HG03066 (cell line): ENCODE measurements at regions not wholly inside any gene's neighbourhood (a gene's known extent, or its start where the extent isn't known, plus 50 kb on each side); places are given as distances from the start of the nearest gene placed in this dataset.
A peak's percentile ranks its signal among the peaks of the same experiment; 100 is the strongest.
"Not testable (repeated sequence)": the region's sequence is repeated elsewhere in the genome, so short reads cannot be mapped to it uniquely, and the experiment has no call there.

Experiments used
- ATAC-seq: cut with Tn5 transposase; IDR thresholded peaks from one replicate; pipeline ENCODE4 v1.9.1; 2021; ENCODE audit warnings: low read depth; ENCODE audit not compliant: unreplicated experiment

DNA sequence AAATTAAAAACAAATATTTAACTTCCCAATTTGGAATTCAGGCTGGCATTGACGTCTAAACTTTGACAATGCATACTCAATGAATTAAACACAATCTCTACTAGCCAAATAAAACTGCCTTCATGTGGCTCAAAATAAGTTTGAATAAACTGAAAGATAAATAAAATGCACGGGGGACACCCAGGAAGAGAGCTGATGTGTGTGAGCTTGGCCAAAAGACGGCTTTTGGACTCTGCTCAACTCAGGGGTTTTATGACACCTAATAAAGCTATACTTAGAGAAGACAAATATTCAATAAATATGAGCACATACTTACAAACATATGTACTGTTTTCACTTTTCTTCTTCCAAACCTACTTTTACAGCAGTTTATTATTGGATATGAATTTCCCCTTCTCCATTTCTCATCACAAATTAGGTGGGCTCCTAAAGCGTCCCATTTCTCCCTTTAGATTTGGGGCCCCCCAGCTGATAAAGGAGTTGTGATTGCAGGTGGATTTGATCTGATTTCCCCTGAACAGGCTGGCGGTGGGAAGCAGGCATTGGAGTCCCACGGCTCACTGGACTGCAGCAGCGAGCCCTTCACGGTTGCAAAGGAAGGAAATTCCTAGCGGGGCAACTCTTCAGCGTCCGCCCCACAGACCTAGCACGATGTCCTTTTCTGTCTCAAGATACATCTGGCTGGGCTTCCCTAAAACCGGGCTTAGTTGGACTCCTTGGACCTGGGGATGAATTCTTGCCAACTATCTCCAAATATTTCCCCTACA is 79.6 kb downstream of the INSIG1 start:
- ATAC-seq = no peak

DNA sequence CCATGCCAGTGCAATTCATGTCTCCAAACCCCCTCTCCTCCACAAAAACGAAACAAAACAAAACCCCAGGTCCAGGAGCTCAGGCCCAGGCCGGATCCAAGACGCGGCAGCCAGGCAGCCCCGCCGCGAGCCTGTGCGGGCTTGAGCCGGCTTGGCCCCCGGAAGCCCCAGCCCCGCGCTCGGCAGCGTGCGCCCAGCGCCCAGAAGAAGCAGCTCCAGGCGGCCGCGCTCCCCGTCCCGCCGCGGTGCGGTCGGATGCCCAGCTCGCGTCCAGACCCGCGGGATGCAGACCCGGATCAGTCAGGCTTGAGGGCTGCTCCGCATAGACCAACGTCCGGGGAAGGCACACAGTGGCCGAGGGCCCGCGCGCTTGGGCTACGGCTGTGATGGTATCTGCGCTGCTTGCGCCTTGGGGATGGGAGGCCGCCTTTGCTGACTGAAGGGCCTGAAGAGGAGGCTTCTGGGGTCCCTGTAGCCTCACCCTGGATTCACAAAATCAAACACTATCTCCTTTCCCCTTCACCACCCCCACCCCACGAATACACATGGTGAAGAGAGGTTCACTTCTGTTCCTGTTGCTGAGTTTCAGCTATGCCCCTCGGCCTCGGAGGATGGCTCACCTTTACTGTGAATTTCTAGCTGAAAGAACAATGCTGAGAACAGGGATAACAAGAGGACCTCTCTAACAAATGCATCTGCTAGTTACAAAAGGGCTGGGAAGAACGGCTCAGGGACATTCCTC is 79.9 kb upstream of the EN2 start:
- no peak for ATAC-seq

- no peak for ATAC-seq
These were observed 79.4 kb upstream of the EN2 start for GRCh38 chr7:155378580-155378934.

DNA sequence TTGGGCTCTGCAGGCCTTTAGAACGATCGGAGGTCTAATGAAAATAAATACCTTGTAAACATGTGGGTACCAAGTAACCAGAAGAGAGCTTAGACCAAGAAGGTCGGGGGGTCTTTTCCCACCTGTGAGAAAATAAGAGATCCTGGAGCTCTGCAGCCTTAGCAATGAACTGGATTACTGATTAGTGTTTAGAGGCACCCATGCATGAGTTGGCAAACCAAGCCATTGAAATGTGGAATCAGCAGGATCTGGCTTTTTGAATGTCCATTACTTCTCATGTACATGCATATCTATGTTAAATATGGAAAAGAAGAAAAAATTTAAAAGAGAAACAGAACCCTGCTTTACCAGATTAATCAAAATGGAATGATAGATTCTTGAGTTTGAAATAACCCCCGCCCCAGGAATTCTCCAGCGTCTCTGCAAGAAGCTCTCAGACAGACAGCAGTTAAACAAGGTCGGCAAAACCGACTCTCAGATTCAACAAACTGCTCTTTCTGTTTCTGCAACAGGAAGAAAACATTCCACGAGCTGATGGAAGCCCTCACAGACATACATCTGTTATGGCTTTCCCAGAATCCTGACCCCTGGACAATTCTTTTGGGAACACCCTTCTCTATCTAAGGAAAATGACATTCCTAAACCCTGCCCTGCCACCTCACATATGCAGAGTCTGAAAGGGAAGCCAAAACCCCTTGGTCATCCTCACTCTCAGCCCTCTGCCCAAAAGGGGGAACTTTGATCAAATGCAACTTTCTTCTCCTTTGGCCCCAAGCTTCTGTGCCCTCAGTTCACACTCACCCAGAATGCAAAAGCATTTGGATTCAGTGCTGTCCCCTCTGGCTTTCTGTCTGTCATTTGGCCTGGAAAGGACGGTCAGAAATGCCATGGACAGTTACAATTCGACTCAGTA is 78.7 kb upstream of the EN2 start:
- no peak for ATAC-seq

- peak; percentile 69 for ATAC-seq
These were observed 77.6 kb upstream of the EN2 start for GRCh38 chr7:155380221-155380861.

- no peak for ATAC-seq
These were observed 76.7 kb upstream of the EN2 start for GRCh38 chr7:155380976-155381851.

DNA sequence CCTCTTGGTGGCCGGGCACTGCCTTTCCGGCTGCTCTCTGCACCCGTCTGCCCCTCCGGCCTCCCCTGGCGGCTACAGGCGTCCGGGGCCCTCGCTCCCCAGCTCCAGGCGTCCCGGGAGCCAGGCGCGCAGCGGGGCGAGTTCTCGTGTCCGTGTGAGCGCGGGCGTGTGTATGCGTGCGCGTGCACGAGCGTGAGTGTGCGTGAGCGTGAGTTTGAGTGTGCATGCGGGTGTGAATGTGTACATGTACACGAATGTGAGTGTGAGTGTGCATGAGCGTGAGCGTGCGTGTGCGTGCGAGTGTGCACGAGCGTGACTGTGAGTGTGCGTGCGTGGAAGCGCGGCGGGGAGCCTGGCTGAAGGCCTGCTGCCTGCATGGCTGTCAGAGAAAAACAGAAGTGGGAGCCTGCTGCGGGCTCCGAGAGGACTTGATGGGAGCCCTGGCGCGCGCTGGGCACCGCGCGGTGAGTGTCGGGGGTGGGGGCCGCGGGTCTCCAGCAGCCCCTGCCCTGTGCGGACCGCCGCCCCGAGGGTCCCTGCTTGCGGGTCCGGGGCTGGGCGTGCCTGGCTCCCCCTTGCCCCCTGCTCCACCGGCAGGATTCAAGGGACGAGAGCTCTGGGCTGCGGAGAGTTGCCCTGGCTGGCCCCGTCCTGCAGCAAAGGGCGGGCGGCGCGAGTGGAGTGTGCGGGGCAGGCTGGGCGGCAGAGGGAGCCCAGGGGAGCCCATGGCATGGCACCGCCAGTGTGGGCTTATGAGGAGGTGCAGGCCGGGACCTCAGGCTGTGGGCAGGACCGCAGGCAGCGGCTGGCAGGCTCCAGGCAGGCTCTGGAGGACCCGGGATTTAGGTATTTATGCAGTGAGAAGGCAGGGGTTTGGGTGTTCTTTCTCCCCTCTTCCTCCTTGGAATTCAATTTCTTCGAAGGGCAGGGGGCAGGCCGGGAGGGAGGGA is 75.8 kb upstream of the EN2 start:
- ATAC-seq = no peak

GRCh38 chr7:155382802-155383171 is 75.1 kb upstream of the EN2 start:
- ATAC-seq = no peak

DNA sequence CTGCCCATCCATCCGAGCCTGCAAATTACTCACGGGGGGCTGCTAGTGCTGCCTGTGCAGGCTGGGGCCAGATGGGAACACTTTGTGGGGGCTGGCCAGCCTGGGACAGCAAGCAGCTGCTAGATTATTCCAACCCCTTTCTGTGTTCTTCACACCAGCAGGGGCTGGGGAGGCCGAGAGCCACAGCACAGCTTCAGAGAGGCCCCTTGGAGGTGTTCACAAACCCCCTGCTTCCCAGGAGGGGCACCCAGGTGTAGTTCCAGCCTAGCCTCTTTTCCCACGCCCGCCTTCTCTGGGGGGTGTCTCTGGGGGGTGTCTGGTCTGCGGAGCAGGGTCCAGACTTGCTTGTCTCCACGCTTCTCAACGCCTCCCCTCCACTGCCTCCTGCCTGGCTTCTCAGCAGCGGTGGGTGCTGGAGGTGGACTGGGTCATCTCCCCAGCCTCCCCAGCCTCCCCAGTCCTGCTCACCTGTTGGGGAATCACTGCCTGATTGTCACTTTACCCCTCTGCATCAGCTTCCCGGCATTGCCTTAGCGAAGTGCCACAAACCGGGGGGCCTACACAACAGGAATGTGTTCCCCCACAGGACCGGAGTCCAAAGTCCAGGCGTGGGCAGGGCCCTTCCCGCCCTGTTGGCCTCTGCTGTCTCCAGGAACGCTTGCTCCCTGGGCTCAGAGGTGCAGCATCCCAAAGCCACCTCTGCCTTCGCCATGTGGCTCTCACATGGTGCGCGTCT is 74.0 kb upstream of the EN2 start:
- ATAC-seq = no peak

GRCh38 chr7:155384751-155385150 is 73.2 kb upstream of the EN2 start:
- ATAC-seq = no peak

GRCh38 chr7:155385182-155385581 is 72.7 kb upstream of the EN2 start:
- not testable (repeated sequence) for ATAC-seq

DNA sequence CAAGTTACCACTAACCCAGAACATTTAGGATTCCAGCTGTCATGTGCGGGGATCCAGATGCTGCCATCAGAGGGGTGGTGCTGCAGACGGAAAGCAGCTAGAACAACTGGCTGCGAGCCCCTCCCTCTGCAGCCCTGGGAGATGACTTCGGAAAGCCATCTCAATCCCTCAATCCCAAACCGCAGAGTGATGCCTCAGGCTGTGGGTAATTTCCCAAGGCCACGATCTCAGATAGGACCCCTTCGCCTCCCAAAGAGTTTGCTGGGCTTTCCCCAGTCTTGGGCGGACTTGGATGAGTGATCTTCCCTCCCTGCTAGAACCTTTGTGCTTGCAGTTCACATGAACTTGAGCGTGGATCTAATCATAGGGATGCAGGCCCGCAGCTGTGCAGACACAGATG is 71.3 kb upstream of the EN2 start:
- no peak for ATAC-seq

DNA sequence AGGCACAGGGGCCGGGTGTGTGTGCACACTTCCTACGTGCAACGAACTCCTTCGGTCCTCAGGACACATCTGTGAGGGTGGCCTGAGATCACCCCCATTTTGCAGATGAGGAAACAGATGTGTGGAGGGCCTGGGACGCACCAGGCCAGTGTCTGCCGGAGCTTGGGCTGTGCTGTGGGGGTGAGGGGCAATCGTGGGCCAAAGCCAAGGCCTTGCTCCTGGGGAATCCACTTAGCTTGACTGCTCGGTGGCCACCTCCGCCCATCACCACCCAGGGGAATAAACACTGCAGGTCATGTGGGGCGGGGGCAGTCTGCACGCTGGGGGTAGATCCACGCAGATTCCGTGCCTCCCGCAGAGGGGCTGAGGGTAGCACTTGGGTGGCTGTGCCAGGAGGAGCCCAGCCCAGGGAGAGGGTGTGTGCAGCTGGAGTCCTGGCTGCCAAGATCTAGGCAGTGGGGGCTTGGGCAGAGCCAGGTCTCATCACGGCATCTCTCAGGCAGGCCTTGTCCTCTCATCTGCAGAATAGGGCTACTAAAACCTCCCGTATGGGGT is 70.8 kb upstream of the EN2 start:
- no peak for ATAC-seq

GRCh38 chr7:155388561-155388960 is 69.4 kb upstream of the EN2 start:
- no peak for ATAC-seq

- no peak for ATAC-seq
These were observed 66.5 kb upstream of the EN2 start for GRCh38 chr7:155391414-155391813.

DNA sequence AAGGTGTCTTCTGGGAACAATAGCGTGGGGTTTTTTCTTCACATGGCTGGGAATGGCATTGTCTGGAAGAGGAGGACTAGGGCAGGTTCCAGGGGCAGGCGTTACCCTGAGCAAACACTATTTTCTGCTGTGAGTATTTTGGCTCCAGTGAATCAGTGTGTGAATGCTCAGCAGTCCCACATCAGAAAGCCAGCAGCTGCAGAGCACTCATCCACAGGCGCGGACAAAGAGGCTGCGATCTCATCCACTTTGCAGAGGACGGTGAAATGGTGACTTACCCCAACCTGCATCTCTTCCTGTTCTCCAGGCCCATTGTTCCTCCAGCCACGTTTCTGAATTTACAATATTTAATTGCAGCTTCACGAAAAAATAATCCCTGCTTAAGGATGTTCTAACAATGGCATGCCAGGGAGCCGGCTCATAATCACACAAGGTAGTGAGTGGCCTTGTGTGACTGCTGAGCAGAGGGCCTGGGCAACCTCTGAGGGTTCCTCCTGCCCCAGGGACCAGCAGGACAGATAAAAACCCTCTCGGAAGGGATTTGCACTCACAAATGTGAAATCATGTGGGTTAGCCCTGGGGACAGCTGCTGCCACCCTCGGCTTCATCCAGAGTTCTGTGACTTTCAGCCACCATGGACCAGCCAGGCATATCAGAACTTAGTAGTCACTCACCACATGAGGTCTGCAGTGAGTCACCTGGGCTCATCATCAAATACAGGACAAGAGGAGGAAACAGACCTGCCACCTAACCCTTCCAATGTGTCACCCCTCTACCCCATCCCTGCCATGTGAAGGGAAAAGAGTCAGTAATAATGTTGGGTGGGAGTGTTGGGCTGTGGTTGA is 65.0 kb upstream of the EN2 start:
- ATAC-seq = no peak

DNA sequence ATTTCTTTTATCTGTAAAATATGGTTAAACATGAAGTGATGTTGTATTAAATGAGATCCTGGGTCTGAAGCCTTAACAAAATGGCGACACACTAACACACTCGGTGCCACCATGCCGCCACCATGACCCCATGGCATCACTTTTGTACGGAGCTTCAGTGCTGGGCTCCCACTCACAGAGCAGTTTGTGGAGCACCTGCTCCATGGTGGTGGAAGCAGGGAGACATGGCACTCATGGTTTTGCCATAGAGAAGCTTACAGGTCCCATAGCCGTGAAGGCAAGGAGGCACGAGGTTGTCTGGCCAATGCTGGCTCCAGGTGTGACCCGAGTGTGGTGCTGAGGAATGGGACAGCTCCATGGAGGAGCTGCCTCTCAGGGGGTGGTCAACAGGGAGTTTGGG is 63.5 kb upstream of the EN2 start:
- no peak for ATAC-seq
